ENCODE measurements at regions not wholly inside any gene's neighbourhood (a gene's known extent, or its start where the extent isn't known, plus 50 kb on each side); places are given as distances from the start of the nearest gene placed in this dataset.

GRCh38 chr14:97282210-97283004 lies 485.2 kb downstream of the VRK1 start (continued):
- no peak for TF ChIP-seq PRDM6 (tag by site-specific recombination; IDR thresholded peaks at IDR 0.05)
- TF ChIP-seq HOXA7 (CRISPR knock-in tag; IDR thresholded peaks at IDR 0.05; ENCODE audit: borderline replicate concordance): no peak
- TF ChIP-seq IKZF3 (tag by site-specific recombination; IDR thresholded peaks at IDR 0.05): no peak
- no peak for TF ChIP-seq ZNF274 (IDR thresholded peaks at IDR 0.05; ENCODE audit: low read length)
- no peak for TF ChIP-seq ZNF274 (tag by site-specific recombination; IDR thresholded peaks at IDR 0.05; ENCODE audit: borderline replicate concordance)

GRCh38 chr14:97283005-97283403 lies 485.8 kb downstream of the VRK1 start:
- Histone ChIP-seq H3K4me1 (ENCODE audit: control insufficient read depth, insufficient read depth, low read length) (no peaks in the 10 kb centered on the region), H3K36me3 (ENCODE audit: control insufficient read depth in 2 of 2, insufficient read depth in 1 of 2, low read length in 2 of 2) (no peaks in the 10 kb centered on the region), H3K27ac (ENCODE audit: extremely low read depth, low read depth, low read length) (no peak overlapping the region), H3K4me3 (ENCODE audit: low read depth, low read length) (no peak overlapping the region), H3K9me3 (ENCODE audit: control insufficient read depth, insufficient read depth, low read depth, low read length) (no peaks in the 10 kb centered on the region)
- ChIA-PET POLR2A (no interaction called here), CTCF (no interaction called here)
- TF ChIP-seq CTCF (tag by site-specific recombination; IDR thresholded peaks at IDR 0.05): no peak
- TF ChIP-seq ATF2 (tag by site-specific recombination; IDR thresholded peaks at IDR 0.05; ENCODE audit: low read depth): no peak
- TF ChIP-seq ZNF830 (tag by site-specific recombination; IDR thresholded peaks at IDR 0.05; ENCODE audit: low read depth): no peak
- TF ChIP-seq ZNF654 (tag by site-specific recombination; IDR thresholded peaks at IDR 0.05; ENCODE audit: low read depth): no peak
- TF ChIP-seq ZNF777 (tag by site-specific recombination; IDR thresholded peaks at IDR 0.05; ENCODE audit: borderline replicate concordance): no peak
- TF ChIP-seq ZNF324 (tag by site-specific recombination; IDR thresholded peaks at IDR 0.05): no peak
- no peak for TF ChIP-seq GLIS1 (tag by site-specific recombination; IDR thresholded peaks at IDR 0.05)
- no peak for TF ChIP-seq ZNF510 (tag by site-specific recombination; IDR thresholded peaks at IDR 0.05; ENCODE audit: insufficient replicate concordance)
- no peak for TF ChIP-seq TSHZ1 (tag by site-specific recombination; IDR thresholded peaks at IDR 0.05; ENCODE audit: borderline replicate concordance)
- TF ChIP-seq ZNF202 (tag by site-specific recombination; IDR thresholded peaks at IDR 0.05; ENCODE audit: borderline replicate concordance): no peak
- no peak for TF ChIP-seq ZNF140 (tag by site-specific recombination; IDR thresholded peaks at IDR 0.05)
- TF ChIP-seq ZNF529 (tag by site-specific recombination; IDR thresholded peaks at IDR 0.05; ENCODE audit: insufficient replicate concordance): no peak
- TF ChIP-seq MEIS1 (CRISPR knock-in tag; IDR thresholded peaks at IDR 0.05; ENCODE audit: borderline replicate concordance): no peak
- no peak for TF ChIP-seq ZNF747 (tag by site-specific recombination; IDR thresholded peaks at IDR 0.05)
- TF ChIP-seq ZNF175 (tag by site-specific recombination; IDR thresholded peaks at IDR 0.05): no peak
- TF ChIP-seq ZNF148 (tag by site-specific recombination; IDR thresholded peaks at IDR 0.05; ENCODE audit: borderline replicate concordance): no peak
- no peak for TF ChIP-seq EGR2 (tag by site-specific recombination; IDR thresholded peaks at IDR 0.05; ENCODE audit: low read depth)
- no peak for TF ChIP-seq ZNF48 (tag by site-specific recombination; IDR thresholded peaks at IDR 0.05)
- no peak for TF ChIP-seq HOXA7 (CRISPR knock-in tag; IDR thresholded peaks at IDR 0.05; ENCODE audit: borderline replicate concordance)
